Ectodermal cell (in vitro differentiated cells): ENCODE measurements at regions not wholly inside any gene's neighbourhood (a gene's known extent, or its start where the extent isn't known, plus 50 kb on each side); places are given as distances from the start of the nearest gene placed in this dataset.
"Not testable (repeated sequence)": the region's sequence is repeated elsewhere in the genome, so short reads cannot be mapped to it uniquely, and the experiment has no call there.

Source experiments
- H3K27ac ChIP-seq: 2 replicates; pipeline ENCODE4 v1.7.0; 2013; ENCODE audit warnings: mild to moderate bottlenecking, low read depth, low read length; ENCODE audit not compliant: insufficient read depth, poor library complexity, severe bottlenecking
- H3K27me3 ChIP-seq: 2 replicates; pipeline ENCODE4 v1.7.0; 2013; ENCODE audit warnings: mild to moderate bottlenecking, low read length; ENCODE audit not compliant: insufficient read depth, control insufficient read depth, poor library complexity, severe bottlenecking
- H3K36me3 ChIP-seq: one replicate; pipeline ENCODE4 v1.7.0; 2013; ENCODE audit warnings: low read length; ENCODE audit not compliant: control insufficient read depth, insufficient read depth
- H3K4me1 ChIP-seq: one replicate; pipeline ENCODE4 v1.7.0; 2013; ENCODE audit warnings: low read length; ENCODE audit not compliant: control insufficient read depth, insufficient read depth
- H3K4me3 ChIP-seq: 2 replicates; pipeline ENCODE4 v1.7.0; 2013; ENCODE audit warnings: low read depth, low read length, control low read depth; ENCODE audit not compliant: insufficient read depth
- H3K9me3 ChIP-seq: 2 replicates; pipeline ENCODE4 v1.7.0; 2013; ENCODE audit warnings: mild to moderate bottlenecking, low read length, moderate library complexity; ENCODE audit not compliant: control insufficient read depth
- WGBS, 2 experiments: methylation state at CpG; one replicate each; pipeline ENCODE4 v1.1.7; 2013; ENCODE audit warnings: missing lambda C conversion rate in 2 of 2; 5-methylcytosine and 5-hydroxymethylcytosine counted together

DNA sequence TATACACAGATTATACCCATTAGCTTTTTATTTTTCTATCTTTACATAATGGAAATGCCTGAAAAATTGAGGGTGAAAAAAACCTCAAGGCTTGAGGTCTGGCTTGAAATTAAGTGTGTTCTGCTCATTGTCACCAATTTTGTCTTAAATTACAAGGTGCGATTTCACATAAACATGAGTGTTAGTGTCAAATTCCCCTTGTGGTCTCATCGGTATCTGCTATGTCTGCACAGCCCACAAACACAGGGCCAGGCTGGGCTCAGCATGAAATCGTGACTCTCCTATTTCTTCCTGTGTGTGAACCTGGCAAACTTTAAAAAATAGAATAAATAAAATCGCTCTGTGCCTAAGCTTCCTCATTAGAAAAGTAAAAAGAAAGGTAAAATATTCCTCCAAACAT, 109.1 kb downstream of the CRLF2 start:
- Histone ChIP-seq H3K27me3 (no peaks in the 10 kb centered on the region), H3K9me3 (no peaks in the 10 kb centered on the region), H3K27ac (no peak overlapping the region), H3K36me3 (no peaks in the 10 kb centered on the region), H3K4me3 (no peak overlapping the region), H3K4me1 (peaks cover 3% of the 10 kb centered on the region)
- 93 to 94% methylated on average over 3 to 4 of the region's 4 CpGs for WGBS, 2 experiments

DNA sequence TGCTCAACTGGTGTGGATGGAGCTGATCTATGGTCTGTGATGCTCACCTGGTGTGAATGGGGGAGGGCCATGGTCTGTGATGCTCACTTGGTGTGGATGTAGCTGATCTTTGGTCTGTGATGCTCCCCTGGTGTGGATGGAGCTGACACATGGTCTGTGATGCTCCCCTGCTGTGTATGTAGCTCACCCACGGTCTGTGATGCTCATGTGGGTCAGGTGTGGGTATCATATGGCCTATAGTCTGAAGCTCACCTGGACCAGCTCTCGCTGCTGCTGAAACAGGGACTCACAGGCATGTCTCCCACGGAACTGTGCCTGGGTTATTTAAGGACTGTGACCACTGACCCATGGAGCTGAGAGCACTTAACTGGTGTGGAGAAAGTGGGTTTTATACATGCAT, 109.7 kb downstream of the CRLF2 start:
- 91 to 93% methylated on average over 3 of the region's 3 CpGs for WGBS, 2 experiments
- H3K36me3 ChIP-seq = no peaks in the 10 kb centered on the region
- no peak overlapping the region for H3K4me3 ChIP-seq
- peaks cover 3% of the 10 kb centered on the region for H3K4me1 ChIP-seq
- no peak overlapping the region for H3K27ac ChIP-seq
- H3K27me3 ChIP-seq = no peaks in the 10 kb centered on the region
- no peaks in the 10 kb centered on the region for H3K9me3 ChIP-seq

DNA sequence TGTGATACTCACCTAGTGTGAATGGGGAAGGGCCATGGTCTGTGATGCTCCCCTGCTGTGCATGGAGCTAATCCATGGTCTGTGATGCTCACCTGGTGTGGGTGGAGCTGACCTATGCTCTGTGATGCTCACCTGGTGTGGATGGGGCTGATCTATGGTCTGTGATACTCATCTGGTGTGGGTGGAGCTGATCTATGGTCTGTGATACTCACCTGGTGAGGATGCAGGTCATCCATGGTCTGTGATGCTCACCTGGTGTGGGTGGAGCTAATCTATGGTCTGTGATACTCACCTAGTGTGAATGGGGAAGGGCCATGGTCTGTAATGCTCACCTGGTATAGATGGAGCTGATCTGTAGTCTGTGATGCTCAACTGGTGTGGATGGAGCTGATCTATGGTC, 110.2 kb downstream of the CRLF2 start:
- not testable (repeated sequence) for H3K36me3 ChIP-seq, H3K4me3 ChIP-seq, H3K27me3 ChIP-seq, H3K27ac ChIP-seq, H3K9me3 ChIP-seq, H3K4me1 ChIP-seq

DNA sequence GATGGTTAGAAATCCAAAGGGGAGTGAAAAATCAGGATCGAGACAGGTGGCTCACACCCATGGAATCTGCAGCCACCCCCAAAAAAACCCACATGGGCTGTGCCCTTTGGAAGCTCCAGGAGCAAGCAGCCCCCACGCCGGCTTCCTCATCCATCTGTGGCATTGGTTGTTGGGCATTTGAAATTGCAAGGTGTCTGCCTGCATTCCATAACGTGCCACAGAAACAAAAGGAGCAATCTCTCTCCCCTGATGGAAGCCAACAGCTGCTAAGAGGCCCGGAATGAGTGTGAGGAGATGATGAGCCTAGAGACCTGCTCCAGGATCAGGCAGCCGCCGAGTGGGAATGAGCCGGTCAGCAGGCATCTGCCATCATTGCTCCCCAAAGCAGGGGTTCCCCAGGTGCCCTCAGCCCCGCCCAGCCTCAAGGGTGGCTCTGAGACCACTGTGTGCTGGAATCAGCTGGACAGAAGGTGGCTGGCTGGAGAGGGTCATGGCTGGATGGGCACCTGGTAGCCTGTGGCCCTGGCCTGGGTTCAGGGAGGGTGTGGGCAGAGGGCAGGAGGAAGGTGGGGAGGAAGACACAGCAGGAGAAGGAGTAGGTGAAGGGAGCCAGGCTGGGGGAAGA, 113.2 kb downstream of the CRLF2 start:
- Histone ChIP-seq H3K9me3 (no peaks in the 10 kb centered on the region), H3K4me3 (no peak overlapping the region), H3K27ac (no peak overlapping the region), H3K36me3 (no peaks in the 10 kb centered on the region), H3K27me3 (no peaks in the 10 kb centered on the region), H3K4me1 (no peaks in the 10 kb centered on the region)
- WGBS, 2 experiments = 94 to 95% methylated on average over 9 of the region's 9 CpGs

DNA sequence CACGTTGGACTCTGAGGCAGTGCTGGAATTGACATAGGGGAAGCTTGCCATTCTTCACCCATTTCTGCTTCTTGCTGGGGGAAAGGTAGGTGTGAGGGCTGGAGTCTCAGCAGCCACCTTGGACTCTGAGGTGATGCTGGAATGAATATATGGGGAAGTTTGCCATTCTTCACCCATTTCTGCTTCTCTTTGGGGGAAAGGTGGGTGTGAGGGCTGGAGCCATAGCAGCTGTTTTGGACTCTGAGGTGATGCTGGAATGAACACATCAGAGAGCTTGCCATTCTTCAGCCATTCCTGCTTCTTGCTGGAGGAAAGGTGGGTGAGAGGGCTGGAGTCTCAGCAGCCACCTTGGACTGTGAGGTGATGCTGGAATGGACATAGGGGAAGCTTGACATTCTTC, 115.1 kb downstream of the CRLF2 start:
- WGBS, 2 experiments = 93 to 94% methylated on average over 1 of the region's 1 CpG
- H3K9me3 ChIP-seq = no peaks in the 10 kb centered on the region
- no peaks in the 10 kb centered on the region for H3K36me3 ChIP-seq
- H3K4me1 ChIP-seq = no peaks in the 10 kb centered on the region
- no peak overlapping the region for H3K27ac ChIP-seq
- H3K4me3 ChIP-seq = no peak overlapping the region
- no peaks in the 10 kb centered on the region for H3K27me3 ChIP-seq

DNA sequence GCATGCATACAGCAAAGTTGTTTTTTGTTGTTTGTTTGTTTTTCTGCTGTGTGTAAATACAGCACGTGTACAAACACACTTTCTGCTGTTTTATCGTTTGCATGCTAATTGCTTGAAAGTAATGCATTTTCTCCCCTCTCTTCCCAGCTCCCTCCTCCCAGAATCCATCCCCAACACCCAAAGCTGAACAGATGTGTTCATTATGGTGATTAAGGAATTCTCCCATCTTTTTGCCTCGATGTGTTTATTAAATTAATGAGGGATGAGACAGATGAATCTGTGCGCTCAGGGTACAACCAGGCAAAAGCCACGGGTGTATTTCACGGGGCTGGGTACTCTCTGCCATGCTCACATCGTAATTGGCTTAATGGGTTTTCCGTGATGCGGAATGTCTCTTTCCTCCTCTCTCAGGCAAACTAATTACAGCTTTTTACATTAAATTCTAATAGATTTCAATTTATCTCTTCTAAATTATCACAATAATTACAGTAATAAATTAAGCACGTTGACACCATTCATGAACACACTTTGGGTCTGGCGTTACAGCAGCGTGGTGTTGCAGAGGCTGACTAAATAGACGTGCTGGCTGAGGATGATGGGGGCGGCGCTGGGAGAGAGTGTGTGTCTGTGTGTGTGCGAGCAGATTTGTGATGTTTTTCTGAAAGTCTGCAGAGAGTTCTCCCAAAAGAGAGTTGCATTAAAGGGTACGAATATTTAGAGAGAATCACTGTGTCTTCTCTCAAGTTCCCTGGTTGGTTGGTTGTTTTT, 117.7 kb downstream of the CRLF2 start:
- 93 to 95% methylated on average over 17 of the region's 17 CpGs for WGBS, 2 experiments
- Histone ChIP-seq H3K4me3 (no peak overlapping the region), H3K9me3 (no peaks in the 10 kb centered on the region), H3K36me3 (no peaks in the 10 kb centered on the region), H3K27ac (no peak overlapping the region), H3K27me3 (no peaks in the 10 kb centered on the region), H3K4me1 (no peaks in the 10 kb centered on the region)

DNA sequence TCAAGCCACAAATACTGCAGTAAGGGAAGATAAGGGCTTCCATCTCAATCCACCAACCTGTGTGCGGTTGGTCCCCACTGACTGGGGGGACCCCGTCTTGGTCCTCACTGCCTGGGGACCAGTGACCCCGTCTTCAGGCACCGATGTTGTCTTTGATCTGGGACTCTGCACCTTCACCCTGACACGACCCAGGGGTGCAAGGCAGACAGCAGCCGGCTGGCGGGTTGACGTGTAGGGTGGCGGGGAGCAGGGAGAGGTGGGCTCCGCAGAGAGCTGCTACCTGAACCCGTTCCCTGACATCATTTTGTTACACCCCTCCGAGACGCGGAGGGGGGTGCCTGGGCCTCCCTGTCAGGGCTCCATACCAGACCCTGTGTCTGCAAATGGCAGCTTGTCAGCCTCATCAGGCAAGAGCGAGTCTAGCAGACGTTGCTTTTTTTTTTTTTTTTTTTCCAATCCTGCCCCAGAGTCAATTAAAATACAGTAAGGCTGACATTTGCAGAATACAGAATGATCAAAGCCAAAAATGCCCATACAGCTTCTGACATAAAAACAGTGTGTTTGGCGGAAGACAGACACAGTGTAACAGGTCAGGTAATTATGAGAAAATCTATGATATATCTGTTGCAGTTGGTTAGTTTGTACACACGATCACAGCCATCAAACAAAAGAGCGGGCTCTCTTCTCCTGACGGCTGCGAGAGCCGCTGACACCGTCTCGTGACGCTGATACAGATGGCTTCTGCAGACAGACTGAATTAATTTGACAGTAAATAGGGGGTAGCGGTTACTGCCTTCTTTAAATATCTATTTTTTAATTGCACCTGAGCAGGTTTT, 118.6 kb downstream of the CRLF2 start:
- no peak overlapping the region for H3K4me3 ChIP-seq
- no peak overlapping the region for H3K27ac ChIP-seq
- H3K4me1 ChIP-seq = no peaks in the 10 kb centered on the region
- H3K27me3 ChIP-seq = no peaks in the 10 kb centered on the region
- no peaks in the 10 kb centered on the region for H3K9me3 ChIP-seq
- WGBS, 2 experiments = 89% methylated on average over 26 of the region's 26 CpGs
- H3K36me3 ChIP-seq = no peaks in the 10 kb centered on the region

DNA sequence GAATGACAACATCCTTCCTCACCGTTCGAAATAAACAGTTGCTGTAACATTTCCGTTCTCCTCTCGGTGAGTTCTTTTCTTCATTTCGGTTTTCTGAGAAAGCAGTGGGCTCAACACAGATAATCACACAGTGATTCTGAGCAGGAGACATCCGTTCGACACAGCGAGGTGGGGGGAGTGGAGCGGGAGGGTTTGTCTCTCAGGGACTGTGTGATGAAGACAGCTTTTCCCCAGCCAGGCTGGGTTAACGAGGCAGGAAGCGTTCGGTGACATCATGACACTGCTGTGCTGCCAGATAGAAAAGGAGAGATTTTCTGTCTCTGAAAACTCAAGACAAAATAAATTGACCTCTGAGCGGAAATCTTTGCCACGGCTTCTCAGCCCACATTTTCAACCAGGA, 119.3 kb downstream of the CRLF2 start:
- Histone ChIP-seq H3K4me3 (no peak overlapping the region), H3K4me1 (no peaks in the 10 kb centered on the region), H3K9me3 (no peaks in the 10 kb centered on the region), H3K36me3 (no peaks in the 10 kb centered on the region), H3K27ac (no peak overlapping the region), H3K27me3 (no peaks in the 10 kb centered on the region)
- 81 to 86% methylated on average over 12 to 14 of the region's 14 CpGs for WGBS, 2 experiments

DNA sequence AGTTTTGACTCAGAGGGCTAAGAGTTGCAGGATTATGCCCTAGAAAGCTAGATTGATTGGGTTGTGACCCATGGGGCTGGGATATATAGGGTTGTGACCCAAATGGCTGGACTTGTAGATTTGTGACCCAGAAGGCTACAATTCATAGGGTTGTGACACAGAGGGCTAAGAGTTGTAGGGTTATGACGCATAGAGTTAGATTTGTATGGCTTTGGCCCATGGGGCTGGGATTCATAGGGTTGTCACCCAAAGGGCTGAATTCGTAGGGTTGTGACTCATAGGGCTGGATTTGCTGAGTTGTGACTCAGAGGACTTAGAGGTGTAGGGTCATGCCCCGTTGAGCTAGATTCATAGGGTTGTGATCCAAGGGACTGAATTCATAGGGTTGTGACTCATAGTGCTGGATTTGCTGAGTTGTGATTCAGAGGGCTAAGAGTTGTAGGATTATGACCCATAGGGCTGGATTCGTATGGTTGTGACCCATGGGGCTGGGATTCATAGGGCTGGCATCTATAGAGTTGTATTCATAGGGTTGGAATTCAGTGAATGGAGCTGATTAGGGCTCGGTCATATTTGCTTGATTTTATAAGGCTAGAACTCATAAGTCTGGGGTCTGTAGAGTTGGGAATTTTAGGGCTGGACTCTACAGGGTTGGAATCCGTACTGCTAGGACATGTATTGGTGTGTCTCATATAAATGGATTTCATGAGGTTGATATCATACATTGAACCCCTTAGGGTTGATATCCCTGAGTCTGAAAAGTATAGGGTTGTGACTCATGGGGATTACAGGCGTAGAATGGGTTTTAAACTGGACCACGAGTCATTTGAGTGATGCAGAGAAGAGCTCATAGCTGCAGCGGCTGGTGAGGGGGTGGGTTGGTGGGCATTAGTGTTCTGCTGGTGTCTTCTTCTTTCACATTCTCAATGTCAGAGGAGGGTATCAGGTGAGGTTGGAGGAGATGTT, 125.7 kb downstream of the CRLF2 start:
- Histone ChIP-seq H3K27ac (no peak overlapping the region), H3K27me3 (no peaks in the 10 kb centered on the region), H3K36me3 (no peaks in the 10 kb centered on the region), H3K9me3 (no peaks in the 10 kb centered on the region), H3K4me3 (no peak overlapping the region), H3K4me1 (no peaks in the 10 kb centered on the region)
- 83 to 84% methylated on average over 9 of the region's 9 CpGs for WGBS, 2 experiments
